22Rv1 (cell line): ENCODE measurements at regions not wholly inside any gene's neighbourhood (a gene's known extent, or its start where the extent isn't known, plus 50 kb on each side); places are given as distances from the start of the nearest gene placed in this dataset.
"Not testable (repeated sequence)": the region's sequence is repeated elsewhere in the genome, so short reads cannot be mapped to it uniquely, and the experiment has no call there.

ENCODE experiments used
- H3K27ac ChIP-seq: fragments of 450-650 bp; 2 replicates; pipeline ENCODE4 v1.5.1; 2017
- ZFX ChIP-seq: fragments of 450-650 bp; IDR thresholded peaks from 2 replicates; pipeline ENCODE4 v1.6.1; 2017; ENCODE audit warnings: antibody characterized with exemption, borderline replicate concordance
- TF ChIP-seq, protein P1 (sequence below): fragments of 450-650 bp; IDR thresholded peaks from 2 replicates; pipeline ENCODE4 v1.5.1; 2017; ENCODE audit warnings: mild to moderate bottlenecking

DNA sequence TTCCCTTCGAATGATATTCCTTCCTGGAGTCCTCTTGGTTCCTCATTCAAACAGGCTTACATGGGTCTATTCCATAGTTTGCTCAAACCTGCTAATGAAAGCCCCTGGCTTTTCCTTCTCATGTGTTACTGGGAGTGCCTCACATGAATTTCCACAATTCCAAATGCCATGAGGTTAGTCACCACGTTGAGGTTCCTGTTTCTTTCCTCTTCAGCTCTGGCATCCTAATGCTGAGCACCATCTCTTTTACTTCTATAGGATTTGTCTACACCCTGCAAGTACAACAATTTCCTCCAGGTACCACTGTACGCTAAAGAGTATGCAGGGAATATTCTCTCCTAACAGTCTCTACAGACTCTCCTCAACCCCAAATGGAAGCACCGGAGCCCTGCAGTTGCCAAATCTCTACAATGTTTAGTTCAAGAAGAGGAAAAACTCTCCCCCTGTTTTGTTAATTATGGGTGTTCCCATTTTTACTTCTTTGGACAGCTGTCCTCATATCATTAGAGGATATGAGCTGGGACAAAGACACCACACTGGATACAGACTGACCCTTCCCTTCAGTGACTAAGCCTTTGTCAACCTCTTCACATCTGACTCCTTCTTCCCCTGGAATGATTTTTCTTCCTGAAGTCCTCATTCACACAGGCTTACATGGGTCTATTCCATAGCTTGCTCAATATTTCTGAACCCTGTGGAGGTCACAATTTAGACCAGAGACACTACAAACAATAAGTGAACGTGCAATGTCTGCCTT is 145.8 kb upstream of the BET1 start:
- TF ChIP-seq, protein P1, sequence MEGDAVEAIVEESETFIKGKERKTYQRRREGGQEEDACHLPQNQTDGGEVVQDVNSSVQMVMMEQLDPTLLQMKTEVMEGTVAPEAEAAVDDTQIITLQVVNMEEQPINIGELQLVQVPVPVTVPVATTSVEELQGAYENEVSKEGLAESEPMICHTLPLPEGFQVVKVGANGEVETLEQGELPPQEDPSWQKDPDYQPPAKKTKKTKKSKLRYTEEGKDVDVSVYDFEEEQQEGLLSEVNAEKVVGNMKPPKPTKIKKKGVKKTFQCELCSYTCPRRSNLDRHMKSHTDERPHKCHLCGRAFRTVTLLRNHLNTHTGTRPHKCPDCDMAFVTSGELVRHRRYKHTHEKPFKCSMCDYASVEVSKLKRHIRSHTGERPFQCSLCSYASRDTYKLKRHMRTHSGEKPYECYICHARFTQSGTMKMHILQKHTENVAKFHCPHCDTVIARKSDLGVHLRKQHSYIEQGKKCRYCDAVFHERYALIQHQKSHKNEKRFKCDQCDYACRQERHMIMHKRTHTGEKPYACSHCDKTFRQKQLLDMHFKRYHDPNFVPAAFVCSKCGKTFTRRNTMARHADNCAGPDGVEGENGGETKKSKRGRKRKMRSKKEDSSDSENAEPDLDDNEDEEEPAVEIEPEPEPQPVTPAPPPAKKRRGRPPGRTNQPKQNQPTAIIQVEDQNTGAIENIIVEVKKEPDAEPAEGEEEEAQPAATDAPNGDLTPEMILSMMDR: no peak
- no peak for TF ChIP-seq ZFX
- H3K27ac ChIP-seq: no peak overlapping the region

- TF ChIP-seq, protein P1: no peak
- no peak for TF ChIP-seq ZFX
- no peak overlapping the region for H3K27ac ChIP-seq
These were observed 150.0 kb upstream of the BET1 start for GRCh38 chr7:94154182-94154581.

- no peak overlapping the region for H3K27ac ChIP-seq
These were observed 150.7 kb upstream of the BET1 start for GRCh38 chr7:94154858-94155257.

DNA sequence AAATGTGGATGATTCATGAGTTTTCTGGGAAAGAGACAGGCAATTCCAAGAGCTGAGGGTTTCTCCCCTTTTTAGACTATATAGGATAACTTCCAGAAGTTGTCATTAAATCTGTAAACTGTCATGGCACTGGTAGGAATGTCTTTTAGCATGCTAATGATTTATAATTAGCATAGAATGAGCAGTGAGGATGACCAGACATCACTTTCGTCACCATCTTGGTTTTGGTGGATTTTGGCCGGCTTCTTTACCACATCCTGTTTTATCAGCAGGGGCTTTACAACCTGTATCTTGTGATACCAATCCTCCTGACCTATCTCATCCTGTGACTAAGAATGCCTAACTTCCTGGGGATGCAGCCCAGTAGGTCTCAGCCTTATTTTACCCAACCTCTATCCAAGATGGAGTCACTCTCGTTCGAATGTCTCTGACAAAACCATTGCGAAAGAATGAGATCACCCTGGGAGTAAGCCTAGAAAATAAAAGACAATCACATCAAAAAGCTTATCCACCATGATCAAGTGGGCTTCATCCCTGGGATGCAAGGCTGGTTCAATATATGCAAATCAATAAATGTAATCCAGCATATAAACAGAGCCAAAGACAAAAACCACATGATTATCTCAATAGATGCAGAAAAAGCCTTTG is 153.6 kb upstream of the BET1 start:
- H3K27ac ChIP-seq: not testable (repeated sequence)

More at GRCh38 chr7:94154858-94155257, 150.7 kb upstream of the BET1 start:
- no peak for TF ChIP-seq ZFX
- TF ChIP-seq, protein P1: no peak

- TF ChIP-seq, protein P1: no peak
- H3K27ac ChIP-seq: no peak overlapping the region
These were observed 156.7 kb upstream of the BET1 start for GRCh38 chr7:94160719-94161435.

DNA sequence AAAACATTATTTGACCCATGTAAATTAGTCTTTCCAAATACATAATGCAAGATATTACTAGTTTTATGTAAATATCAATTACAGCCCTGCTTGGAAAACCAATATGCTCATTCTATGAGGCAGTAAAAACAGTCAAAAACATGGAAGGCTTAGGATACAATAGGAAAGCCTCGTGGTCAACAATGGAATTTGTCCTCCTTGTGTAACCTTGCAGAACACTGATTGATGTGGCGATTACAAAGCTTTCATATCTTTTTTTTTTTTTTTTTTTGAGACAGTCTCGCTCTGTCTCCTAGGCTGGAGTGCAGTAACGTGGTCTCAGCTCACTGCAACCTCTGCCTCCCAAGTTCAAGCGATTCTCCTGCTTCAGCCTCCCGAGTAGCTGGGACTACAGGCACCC is 157.3 kb upstream of the BET1 start:
- no peak overlapping the region for H3K27ac ChIP-seq
- TF ChIP-seq ZFX: no peak
- TF ChIP-seq, protein P1: no peak

- TF ChIP-seq, protein P1: no peak
- no peak for TF ChIP-seq ZFX
- no peak overlapping the region for H3K27ac ChIP-seq
These were observed 165.5 kb upstream of the BET1 start for GRCh38 chr7:94169682-94170081.
